ENCODE measurements at regions not wholly inside any gene's neighbourhood (a gene's known extent, or its start where the extent isn't known, plus 50 kb on each side); places are given as distances from the start of the nearest gene placed in this dataset.

DNA sequence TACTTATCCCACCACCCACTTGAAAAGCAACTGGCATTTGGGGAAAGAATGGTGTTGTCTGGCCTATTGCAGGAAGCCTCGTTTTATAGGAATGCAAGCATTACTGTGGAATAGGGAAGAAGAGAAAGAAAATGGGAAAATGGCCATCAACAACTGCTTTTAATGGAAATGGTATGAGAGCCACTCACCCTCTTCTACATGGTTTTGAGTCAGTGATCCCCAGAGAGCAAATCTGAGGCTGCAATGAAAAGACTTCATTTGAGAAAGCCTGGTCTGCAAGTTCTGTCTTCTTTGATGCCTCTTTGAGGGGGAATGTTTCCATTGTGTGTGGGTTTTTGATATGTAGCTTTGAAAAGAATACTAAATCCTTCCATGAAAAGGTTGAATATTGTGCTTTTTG lies 172.3 kb upstream of the HDDC2 start:
- H3K27ac ChIP-seq: no peak overlapping the region
- no peak overlapping the region for H3K4me3 ChIP-seq
- TF ChIP-seq, protein P1, sequence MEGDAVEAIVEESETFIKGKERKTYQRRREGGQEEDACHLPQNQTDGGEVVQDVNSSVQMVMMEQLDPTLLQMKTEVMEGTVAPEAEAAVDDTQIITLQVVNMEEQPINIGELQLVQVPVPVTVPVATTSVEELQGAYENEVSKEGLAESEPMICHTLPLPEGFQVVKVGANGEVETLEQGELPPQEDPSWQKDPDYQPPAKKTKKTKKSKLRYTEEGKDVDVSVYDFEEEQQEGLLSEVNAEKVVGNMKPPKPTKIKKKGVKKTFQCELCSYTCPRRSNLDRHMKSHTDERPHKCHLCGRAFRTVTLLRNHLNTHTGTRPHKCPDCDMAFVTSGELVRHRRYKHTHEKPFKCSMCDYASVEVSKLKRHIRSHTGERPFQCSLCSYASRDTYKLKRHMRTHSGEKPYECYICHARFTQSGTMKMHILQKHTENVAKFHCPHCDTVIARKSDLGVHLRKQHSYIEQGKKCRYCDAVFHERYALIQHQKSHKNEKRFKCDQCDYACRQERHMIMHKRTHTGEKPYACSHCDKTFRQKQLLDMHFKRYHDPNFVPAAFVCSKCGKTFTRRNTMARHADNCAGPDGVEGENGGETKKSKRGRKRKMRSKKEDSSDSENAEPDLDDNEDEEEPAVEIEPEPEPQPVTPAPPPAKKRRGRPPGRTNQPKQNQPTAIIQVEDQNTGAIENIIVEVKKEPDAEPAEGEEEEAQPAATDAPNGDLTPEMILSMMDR (IDR thresholded peaks at IDR 0.05): no peak
- no peak for TF ChIP-seq POLR2A (IDR thresholded peaks at IDR 0.05)
- intact Hi-C loops (cut with DNase I): no loop called here
- H3K9me3 ChIP-seq: no peaks in the 10 kb centered on the region
- H3K36me3 ChIP-seq: no peaks in the 10 kb centered on the region
- no peak for DNase-seq
- H3K4me1 ChIP-seq: no peaks in the 10 kb centered on the region
- peaks cover 0 to 6% (median 0%) of the 10 kb centered on the region in 4 donors for H3K27me3 ChIP-seq
- 31 to 53% methylated on average over 1 of the region's 1 CpG for WGBS, 2 donors

GRCh38 chr6:125477156-125477555 lies 175.4 kb upstream of the HDDC2 start:
- Histone ChIP-seq H3K4me3 (no peak overlapping the region), H3K4me1 (no peaks in the 10 kb centered on the region), H3K36me3 (no peaks in the 10 kb centered on the region), H3K27me3 (no peaks in the 10 kb centered on the region), H3K9me3 (no peaks in the 10 kb centered on the region), H3K27ac (no peak overlapping the region)
- TF ChIP-seq, protein P1 (IDR thresholded peaks at IDR 0.05): no peak
- no peak for TF ChIP-seq POLR2A (IDR thresholded peaks at IDR 0.05)
- WGBS, 2 donors: 66 to 72% methylated on average over 4 of the region's 4 CpGs
- DNase-seq: no peak
- intact Hi-C loops (cut with DNase I): no loop called here

DNA sequence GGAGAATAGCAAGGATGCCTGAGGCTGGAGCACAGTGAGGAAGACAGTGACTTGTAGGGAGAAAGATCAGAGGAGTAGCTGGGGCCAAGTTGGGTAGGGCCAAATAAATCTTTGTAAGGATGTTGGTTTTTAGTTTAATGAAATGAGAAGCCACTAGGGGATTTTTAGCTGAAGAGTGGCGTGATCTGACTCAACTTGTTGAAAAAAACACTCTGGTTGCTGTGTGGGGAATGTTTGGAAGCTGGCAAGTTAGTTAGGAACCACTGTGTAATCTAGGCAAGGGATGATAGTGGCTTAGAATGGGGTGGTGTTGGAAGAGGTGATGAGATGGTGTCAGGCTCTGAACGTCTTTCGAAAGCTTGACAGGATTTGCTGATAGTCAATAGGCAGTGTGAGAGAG lies 176.1 kb upstream of the HDDC2 start:
- no peaks in the 10 kb centered on the region for H3K4me1 ChIP-seq
- intact Hi-C loops (cut with DNase I): no loop called here
- WGBS, 2 donors: 46 to 65% methylated on average over 3 of the region's 3 CpGs
- no peak for DNase-seq
- H3K36me3 ChIP-seq: no peaks in the 10 kb centered on the region
- no peaks in the 10 kb centered on the region for H3K27me3 ChIP-seq
- H3K27ac ChIP-seq: no peak overlapping the region
- no peaks in the 10 kb centered on the region for H3K9me3 ChIP-seq
- no peak overlapping the region for H3K4me3 ChIP-seq
- TF ChIP-seq, protein P1 (IDR thresholded peaks at IDR 0.05): no peak
- no peak for TF ChIP-seq POLR2A (IDR thresholded peaks at IDR 0.05)

DNA sequence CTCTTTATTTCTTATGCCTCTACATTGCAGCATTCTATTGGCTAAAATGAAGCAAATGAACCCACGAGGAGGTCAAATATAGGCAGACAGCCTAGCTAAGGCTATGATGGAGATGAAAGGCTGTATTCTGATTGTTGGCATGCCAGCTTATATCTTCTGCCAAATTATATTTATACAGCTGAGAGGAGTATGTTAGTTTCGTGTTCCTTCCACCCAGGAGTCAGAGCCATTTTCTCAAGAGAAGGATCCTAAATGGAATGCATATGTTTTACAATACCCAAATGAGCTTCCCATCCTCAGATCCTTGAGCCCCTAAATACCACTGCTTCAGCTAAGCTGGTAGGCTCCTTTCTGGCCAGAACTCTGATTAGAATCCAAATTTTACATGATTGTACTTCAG lies 178.4 kb upstream of the HDDC2 start:
- Histone ChIP-seq H3K36me3 (no peaks in the 10 kb centered on the region), H3K27me3 (no peaks in the 10 kb centered on the region), H3K4me3 (no peak overlapping the region), H3K27ac (no peak overlapping the region), H3K9me3 (no peaks in the 10 kb centered on the region), H3K4me1 (no peaks in the 10 kb centered on the region)
- intact Hi-C loops (cut with DNase I): no loop called here
- WGBS, 2 donors: 35 to 43% methylated on average over 2 of the region's 2 CpGs
- DNase-seq: no peak
- TF ChIP-seq, protein P1 (IDR thresholded peaks at IDR 0.05): no peak
- no peak for TF ChIP-seq POLR2A (IDR thresholded peaks at IDR 0.05)

DNA sequence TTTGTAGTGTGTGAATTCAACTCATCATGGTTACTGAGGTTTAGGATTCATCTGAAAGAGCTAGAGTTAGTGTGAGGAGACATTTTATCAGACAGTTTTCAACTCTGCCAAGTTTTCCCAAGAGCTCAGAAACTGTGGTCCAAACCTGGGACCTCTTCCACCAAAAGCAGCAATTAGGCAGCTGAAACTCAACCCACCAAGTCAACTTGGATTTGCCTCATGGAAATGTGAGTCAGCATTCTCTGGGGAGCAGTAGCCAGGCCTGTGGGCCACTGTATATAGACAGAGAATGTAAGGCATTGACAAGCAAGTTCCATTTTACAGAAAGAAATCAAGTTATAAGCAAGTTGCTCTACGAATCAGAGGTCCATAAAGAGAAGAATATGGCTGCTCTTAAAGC lies 178.8 kb upstream of the HDDC2 start:
- Histone ChIP-seq H3K27me3 (no peaks in the 10 kb centered on the region), H3K4me1 (no peaks in the 10 kb centered on the region), H3K36me3 (no peaks in the 10 kb centered on the region), H3K27ac (no peak overlapping the region), H3K9me3 (no peaks in the 10 kb centered on the region), H3K4me3 (no peak overlapping the region)
- WGBS, 2 donors: 73 to 85% methylated on average over 1 of the region's 1 CpG
- no peak for DNase-seq
- no peak for TF ChIP-seq POLR2A (IDR thresholded peaks at IDR 0.05)
- TF ChIP-seq, protein P1 (IDR thresholded peaks at IDR 0.05): no peak
- intact Hi-C loops (cut with DNase I): no loop called here
